VCaP (cell line): ENCODE measurements at regions not wholly inside any gene's neighbourhood (a gene's known extent, or its start where the extent isn't known, plus 50 kb on each side); places are given as distances from the start of the nearest gene placed in this dataset.

Experiments
- H3K27ac ChIP-seq: fragments of 450-650 bp; 2 replicates; pipeline ENCODE4 v1.5.1; 2017
- CTCF ChIP-seq: fragments of 450-650 bp; conservative IDR thresholded peaks from 2 replicates; pipeline ENCODE4 v1.5.1; 2017; ENCODE audit warnings: mild to moderate bottlenecking, moderate library complexity

- no peak overlapping the region for H3K27ac ChIP-seq
- TF ChIP-seq CTCF = no peak
Observed at GRCh38 chr6:168791917-168792316, 350.9 kb downstream of the SMOC2 start.

- no peak for TF ChIP-seq CTCF
Observed at GRCh38 chr6:168789699-168790098, 348.7 kb downstream of the SMOC2 start.

GRCh38 chr6:168785720-168786511 is 344.9 kb downstream of the SMOC2 start:
- H3K27ac ChIP-seq = peak overlapping the region; percentile 31; the same call in 1 of the 2 replicates
- TF ChIP-seq CTCF = no peak

More at GRCh38 chr6:168789699-168790098, 348.7 kb downstream of the SMOC2 start:
- no peak overlapping the region for H3K27ac ChIP-seq

GRCh38 chr6:168784426-168784825 is 343.4 kb downstream of the SMOC2 start:
- no peak overlapping the region for H3K27ac ChIP-seq
- no peak for TF ChIP-seq CTCF

GRCh38 chr6:168783720-168784119 is 342.7 kb downstream of the SMOC2 start:
- H3K27ac ChIP-seq = peak overlapping the region; percentile 40

GRCh38 chr6:168782187-168782751 is 341.3 kb downstream of the SMOC2 start:
- peak overlapping the region; percentile 40 for H3K27ac ChIP-seq
- no peak for TF ChIP-seq CTCF

More at GRCh38 chr6:168783720-168784119, 342.7 kb downstream of the SMOC2 start:
- no peak for TF ChIP-seq CTCF

GRCh38 chr6:168778201-168778600 is 337.2 kb downstream of the SMOC2 start:
- no peak for TF ChIP-seq CTCF
- peak overlapping the region; percentile 86 for H3K27ac ChIP-seq
